Fibroblast of skin of back (primary cell): ENCODE measurements at regions not wholly inside any gene's neighbourhood (a gene's known extent, or its start where the extent isn't known, plus 50 kb on each side); places are given as distances from the start of the nearest gene placed in this dataset.

Source experiments
- DNase-seq: peaks from one replicate; pipeline ENCODE4 v3.0.0-alpha.2; 2013

DNA sequence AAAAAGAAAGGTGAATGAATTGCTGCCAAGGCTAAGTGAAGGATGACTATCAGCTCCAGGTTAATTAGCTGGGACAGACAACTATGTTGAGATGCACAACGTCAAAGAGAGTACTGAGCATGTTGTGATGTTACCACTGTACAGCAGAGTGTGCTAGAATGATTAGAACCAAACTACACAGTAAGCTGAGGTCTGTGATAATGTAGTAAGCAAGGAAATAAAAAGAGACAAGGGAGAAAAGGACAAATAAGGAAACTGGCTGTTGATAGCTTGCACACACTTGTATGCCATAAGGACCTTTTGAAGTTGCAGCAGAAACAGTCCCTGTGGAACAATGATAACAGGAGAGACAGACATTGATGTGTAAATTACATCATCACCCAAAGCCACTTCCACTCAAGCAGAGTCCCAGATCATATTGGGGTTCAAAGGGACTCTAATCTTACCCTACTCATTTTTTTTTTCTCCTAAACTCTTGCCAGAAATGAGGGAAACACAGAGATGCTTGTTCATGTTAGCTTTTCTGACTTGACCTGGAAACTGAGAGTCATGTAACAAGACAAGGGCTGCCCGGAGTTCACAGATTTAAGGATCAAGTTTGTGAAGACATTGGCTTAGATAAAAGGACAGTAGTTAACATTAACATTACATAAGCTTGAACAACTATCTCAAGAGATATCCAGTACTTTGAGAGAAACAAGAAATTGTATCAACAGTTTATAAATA, 189.9 kb downstream of the CENPW start:
- no peak for DNase-seq

GRCh38 chr6:126530775-126531174, 190.9 kb downstream of the CENPW start:
- no peak for DNase-seq

- no peak for DNase-seq
These were observed 191.4 kb downstream of the CENPW start for GRCh38 chr6:126531286-126531685.

- no peak for DNase-seq
These were observed 191.9 kb downstream of the CENPW start for GRCh38 chr6:126531840-126532239.

DNA sequence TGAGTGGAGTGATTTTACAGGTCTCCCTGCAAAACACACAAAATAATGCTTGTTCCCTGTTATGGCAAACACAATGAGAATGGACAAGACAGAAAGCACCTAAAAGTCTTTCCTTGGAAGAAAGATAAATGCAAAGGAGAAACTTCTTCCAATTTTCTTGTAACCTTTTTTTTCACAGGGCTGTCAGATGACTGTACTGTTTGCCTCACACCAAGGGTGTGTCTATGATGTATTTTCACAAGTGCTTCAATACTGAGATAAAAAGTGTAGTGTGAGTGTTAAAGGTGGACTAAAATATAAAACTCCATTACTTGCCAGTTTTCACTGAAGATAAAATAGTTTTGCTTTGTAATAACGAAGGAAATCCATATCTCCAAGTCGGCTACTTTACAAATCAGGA, 194.5 kb downstream of the CENPW start:
- no peak for DNase-seq

DNA sequence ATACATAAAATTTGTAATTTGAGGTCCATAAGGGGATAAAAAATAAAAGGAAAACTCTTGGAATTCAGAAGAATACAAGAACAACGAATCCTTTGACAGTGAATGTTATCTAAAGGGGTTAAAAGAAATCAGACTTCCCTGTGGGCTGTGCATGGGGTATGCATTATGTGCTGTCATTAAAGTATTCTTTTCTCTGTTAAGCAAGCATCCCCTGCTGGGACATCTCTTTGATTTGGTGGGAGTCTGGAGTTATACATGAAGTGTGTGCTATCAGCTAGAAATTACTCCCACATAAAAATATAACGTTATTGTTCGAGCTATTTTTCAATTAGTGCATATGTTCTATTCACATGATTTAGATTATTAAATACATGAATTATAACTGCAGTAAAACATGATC, 195.2 kb downstream of the CENPW start:
- peak; percentile 2 for DNase-seq

DNA sequence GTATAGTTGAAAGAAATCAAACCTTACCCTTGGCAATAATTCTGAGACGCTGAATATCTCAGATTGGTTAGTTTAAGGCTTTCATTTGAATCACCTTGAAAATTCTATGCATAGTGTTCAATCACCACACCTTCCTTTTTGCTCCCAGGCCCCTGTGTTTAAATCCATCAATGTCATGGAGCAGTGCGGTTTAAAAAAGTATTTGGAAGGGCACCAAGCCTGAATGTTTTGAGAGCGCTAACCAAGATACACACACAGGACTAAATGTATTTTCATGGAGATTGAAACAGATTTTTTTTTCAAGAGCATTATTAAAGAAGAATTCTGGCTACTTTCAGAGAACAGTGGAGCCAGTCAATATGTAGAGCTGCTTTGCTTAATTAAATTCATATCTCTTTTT, 195.7 kb downstream of the CENPW start:
- DNase-seq: peak; percentile 21

DNA sequence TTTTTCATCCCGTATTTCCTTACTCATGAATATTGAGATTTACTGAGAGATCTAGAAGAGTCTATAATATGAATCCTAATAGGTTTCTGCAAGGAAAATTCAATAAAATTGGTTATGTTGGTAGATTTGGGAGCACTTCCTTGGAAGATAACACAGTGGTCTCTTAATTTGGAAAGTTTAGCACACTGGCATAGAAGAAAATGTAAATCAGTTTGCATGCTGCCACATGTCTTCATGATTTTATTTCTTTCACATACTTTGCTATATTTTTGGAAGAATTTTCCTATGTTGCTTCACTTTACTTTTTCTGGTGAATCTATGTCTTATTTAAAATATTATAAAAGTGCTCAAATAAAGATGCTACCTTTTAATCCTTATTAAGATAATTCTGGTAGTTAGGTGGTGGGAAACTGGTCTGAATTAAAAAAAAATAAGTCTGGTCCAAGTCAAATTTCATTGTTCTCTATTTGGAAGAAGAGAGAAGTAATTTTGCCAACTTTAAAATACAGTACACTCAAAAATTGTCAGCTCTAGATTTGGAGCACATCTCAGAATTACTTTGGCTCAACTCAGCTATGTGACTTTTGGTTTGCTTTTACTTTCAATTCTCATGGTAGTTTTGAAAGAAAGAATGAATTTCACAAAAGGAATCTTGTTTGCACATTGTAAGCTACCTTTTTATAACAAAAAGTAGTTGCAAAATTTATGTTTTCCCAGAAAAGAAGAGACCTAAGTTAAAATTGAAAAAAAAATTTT, 197.3 kb downstream of the CENPW start:
- DNase-seq: no peak

GRCh38 chr6:126539022-126539421, 199.1 kb downstream of the CENPW start:
- peak; percentile 78 for DNase-seq

DNA sequence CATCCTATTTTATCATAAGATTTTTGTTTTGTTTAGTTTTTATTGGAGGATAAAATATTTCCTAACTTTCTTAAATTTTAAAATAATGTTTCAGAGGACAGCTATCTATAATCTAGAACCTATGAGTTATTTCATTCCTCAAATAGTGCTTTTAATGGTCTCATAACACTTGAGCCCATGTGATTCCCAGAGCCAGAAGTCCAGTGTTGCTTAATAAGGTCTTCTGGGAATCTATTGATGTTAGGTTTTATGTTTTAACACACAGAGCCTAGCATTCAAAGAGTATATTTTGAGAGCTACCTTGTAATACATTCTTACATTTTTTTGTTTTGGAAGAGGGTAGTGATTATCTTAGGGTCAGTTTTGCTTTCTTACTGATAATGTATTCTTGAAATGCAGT, 200.2 kb downstream of the CENPW start:
- DNase-seq: no peak

- DNase-seq: no peak
These were observed 202.0 kb downstream of the CENPW start for GRCh38 chr6:126541806-126542491.

DNA sequence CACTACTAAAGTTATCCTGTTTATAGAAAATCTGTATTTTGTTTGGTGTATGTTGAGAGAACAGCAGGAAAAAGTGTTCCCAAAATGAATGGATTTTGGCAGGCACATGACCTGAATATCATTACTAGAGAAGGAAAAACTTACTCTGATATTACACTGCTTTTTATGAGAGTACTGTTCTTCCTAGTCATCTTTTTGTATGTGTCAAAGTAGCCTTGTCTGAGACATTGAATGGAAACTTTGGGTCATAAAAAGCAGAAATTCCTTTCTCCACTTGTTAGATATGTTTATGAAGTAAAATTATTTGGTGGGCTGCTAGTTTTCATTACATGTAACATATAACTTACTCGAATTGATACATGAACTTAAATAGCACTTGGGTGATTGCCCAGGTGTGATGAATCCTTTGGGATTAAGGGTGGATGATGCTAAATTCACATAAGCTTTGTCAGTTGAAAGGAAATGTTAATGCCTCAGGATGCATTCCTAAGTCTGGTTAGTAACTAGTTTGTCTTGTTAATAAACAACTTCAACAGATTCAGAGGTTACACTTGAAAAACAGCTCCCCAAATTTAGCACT, 206.7 kb downstream of the CENPW start:
- DNase-seq: no peak

GRCh38 chr6:126548300-126548699, 208.4 kb downstream of the CENPW start:
- DNase-seq: peak; percentile 34

GRCh38 chr6:126550323-126550722, 210.4 kb downstream of the CENPW start:
- DNase-seq: no peak

DNA sequence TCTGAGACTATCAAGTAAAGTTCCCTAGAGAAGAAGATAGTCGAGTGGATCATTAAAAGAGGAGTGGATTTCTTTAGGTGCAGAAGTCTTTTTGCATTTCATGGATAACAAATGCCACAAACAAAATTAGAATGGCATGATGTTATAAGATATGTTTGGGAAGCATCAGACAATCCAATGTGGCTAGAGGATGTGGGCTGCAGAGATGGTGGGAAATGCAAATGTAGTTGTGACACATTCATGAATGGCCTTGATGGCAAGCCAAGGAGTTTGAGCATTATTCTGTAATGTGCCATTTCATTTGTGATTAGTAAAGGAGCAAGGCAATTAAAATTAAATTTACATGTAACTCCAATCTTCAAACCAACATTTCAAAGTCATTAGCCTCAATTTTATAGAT, 211.9 kb downstream of the CENPW start:
- no peak for DNase-seq

DNA sequence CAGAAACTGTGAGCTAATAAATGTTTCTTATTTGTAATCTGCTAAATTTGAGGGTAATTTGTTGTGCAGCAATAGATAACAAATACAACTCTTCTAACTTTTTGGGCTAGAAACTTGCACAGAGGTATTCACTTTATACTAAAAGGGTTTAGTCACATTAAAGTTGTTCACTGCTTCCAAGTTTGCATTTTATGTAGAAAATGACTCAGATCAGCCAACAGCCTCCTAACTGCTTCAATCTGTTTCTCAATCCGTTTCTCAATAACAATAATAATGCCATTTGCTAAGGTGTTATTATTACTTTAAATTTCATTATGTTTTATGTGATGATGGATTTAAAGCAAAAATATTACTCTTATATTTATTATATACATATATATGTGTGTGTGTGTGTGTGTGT, 213.9 kb downstream of the CENPW start:
- DNase-seq: no peak

GRCh38 chr6:126570507-126570906, 230.6 kb downstream of the CENPW start:
- no peak for DNase-seq

GRCh38 chr6:126574301-126574700, 234.4 kb downstream of the CENPW start:
- no peak for DNase-seq

GRCh38 chr6:126581316-126581715, 241.4 kb downstream of the CENPW start:
- DNase-seq: no peak

DNA sequence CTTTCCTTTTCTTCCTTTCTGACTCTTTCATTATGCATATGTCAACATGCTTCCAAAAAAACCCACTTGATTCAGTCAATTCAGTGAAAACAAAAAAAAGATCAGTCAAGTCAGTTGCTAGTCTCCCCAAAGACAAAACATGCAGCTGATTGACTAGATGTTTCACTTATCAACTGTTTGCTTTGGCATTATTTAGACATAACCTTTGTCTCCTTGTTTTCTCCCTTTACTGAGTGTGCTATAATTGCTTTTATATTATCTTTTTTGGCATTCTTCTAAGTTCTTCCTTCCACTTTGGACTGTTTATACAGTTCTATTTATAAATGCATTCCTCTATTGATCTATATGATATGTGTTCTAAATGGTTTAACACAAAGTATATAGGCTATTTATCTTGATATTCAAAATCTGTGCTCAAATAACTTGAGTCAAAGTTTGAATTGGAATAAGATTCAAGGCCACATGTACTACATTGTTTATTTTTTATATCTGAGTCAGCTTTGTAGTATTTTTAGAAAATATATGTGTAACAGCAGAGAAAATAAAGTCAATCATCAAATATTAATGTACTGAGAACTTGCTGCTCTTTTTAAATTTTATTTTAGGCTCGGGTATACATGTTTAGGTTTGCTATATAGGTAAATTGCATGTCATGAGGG, 260.5 kb downstream of the CENPW start:
- peak; percentile 29 for DNase-seq

DNA sequence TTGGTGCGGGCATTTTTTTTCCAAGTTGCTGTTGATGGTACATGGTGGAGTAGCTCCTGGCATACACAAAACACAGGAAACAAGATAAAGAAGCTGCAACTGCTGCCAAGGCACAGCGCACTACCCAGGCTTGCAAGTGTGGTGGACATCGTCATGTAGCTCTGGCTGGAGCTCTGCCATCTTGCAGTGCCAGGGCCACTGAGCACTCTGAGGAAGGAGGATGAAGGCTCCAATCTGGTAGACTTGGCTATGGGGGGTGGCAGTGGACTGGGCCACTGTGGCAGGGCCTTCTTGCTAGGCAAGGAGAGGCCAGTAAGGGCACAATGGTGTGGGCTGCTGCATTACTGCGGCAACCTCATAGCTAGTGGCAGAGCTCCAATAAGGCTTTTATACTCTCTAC, 263.5 kb downstream of the CENPW start:
- no peak for DNase-seq

GRCh38 chr6:126605089-126605488, 265.2 kb downstream of the CENPW start:
- DNase-seq: no peak

DNA sequence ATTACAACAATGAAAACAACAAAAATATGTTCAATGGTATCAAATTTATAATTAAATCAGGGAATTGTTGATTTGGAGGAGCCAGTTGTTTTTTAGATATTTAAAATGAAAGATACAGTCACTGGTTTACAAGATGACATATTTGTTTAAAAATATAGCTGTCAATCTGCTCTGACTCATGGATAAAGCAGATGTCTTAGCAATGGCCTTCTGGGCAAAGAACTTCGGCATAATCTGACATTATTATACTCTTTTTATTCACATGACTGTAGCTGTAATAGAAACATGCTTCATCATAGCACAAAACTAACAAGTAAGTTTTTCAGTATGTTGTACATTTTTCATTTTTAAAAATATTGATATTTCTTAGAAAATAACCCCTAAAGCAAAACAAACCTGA, 267.4 kb downstream of the CENPW start:
- no peak for DNase-seq
